Trophoblast cell (in vitro differentiated cells and primary cell): ENCODE measurements at regions not wholly inside any gene's neighbourhood (a gene's known extent, or its start where the extent isn't known, plus 50 kb on each side); places are given as distances from the start of the nearest gene placed in this dataset.

Experiments used
- DNase-seq, 2 donors: peaks; one replicate each; pipeline ENCODE4 v3.0.0-alpha.2; 2016
- H2AFZ ChIP-seq: 2 replicates; pipeline ENCODE4 v1.6.1; 2013; ENCODE audit warnings: low read length, moderate library complexity, mild to moderate bottlenecking; ENCODE audit not compliant: insufficient read depth, poor library complexity
- H2AK5ac ChIP-seq: 2 replicates; pipeline ENCODE4 v1.6.1; 2013; ENCODE audit warnings: mild to moderate bottlenecking, low read length
- H2BK120ac ChIP-seq: 2 replicates; pipeline ENCODE4 v1.6.1; 2013; ENCODE audit warnings: low read length, mild to moderate bottlenecking, moderate library complexity; ENCODE audit not compliant: insufficient read depth, poor library complexity
- H2BK12ac ChIP-seq: 2 replicates; pipeline ENCODE4 v1.6.1; 2013; ENCODE audit warnings: mild to moderate bottlenecking, low read length, moderate library complexity
- H2BK5ac ChIP-seq: 2 replicates; pipeline ENCODE4 v1.6.1; 2013; ENCODE audit warnings: low read length, low read depth, moderate library complexity, mild to moderate bottlenecking; ENCODE audit not compliant: poor library complexity
- H3K14ac ChIP-seq: 2 replicates; pipeline ENCODE4 v1.6.1; 2013; ENCODE audit warnings: mild to moderate bottlenecking, low read length
- H3K18ac ChIP-seq: 2 replicates; pipeline ENCODE4 v1.6.1; 2013; ENCODE audit warnings: mild to moderate bottlenecking, low read length
- H3K23ac ChIP-seq: 2 replicates; pipeline ENCODE4 v1.6.1; 2013; ENCODE audit warnings: low read length
- H3K27ac ChIP-seq: 2 replicates; pipeline ENCODE4 v1.5.1; 2013; ENCODE audit warnings: low read depth, mild to moderate bottlenecking, inconsistent platforms, low read length, moderate library complexity
- H3K27me3 ChIP-seq: 2 replicates; pipeline ENCODE4 v1.6.1; 2013; ENCODE audit warnings: inconsistent platforms, mild to moderate bottlenecking, low read length, moderate library complexity; ENCODE audit not compliant: insufficient read depth
- H3K36me3 ChIP-seq, 2 experiments: 1 replicate in 1 of 2; 2 replicates in 1 of 2; pipeline ENCODE4 v1.6.1; 2013; ENCODE audit warnings: low read length in 2 of 2, mild to moderate bottlenecking in 2 of 2, moderate library complexity in 1 of 2; ENCODE audit not compliant: insufficient read depth in 2 of 2, control insufficient read depth in 1 of 2
- H3K4ac ChIP-seq: 2 replicates; pipeline ENCODE4 v1.6.1; 2013; ENCODE audit warnings: low read depth, mild to moderate bottlenecking, low read length, moderate library complexity
- H3K4me1 ChIP-seq, 2 experiments: 1 replicate in 1 of 2; 2 replicates in 1 of 2; pipeline ENCODE4 v1.6.1; 2013; ENCODE audit warnings: low read length in 2 of 2, mild to moderate bottlenecking in 2 of 2, moderate library complexity in 1 of 2; ENCODE audit not compliant: insufficient read depth in 2 of 2, control insufficient read depth in 1 of 2
- H3K4me2 ChIP-seq: 2 replicates; pipeline ENCODE4 v1.6.1; 2013; ENCODE audit warnings: inconsistent platforms, mild to moderate bottlenecking, low read length, moderate library complexity
- H3K4me3 ChIP-seq: 2 replicates; pipeline ENCODE4 v1.5.1; 2013; ENCODE audit warnings: mild to moderate bottlenecking, low read depth, low read length, inconsistent platforms
- H3K79me1 ChIP-seq: one replicate; pipeline ENCODE4 v1.6.1; 2013; ENCODE audit warnings: low read length
- H3K79me2 ChIP-seq: 2 replicates; pipeline ENCODE4 v1.6.1; 2013; ENCODE audit warnings: low read length, mild to moderate bottlenecking; ENCODE audit not compliant: control insufficient read depth, insufficient read depth, poor library complexity
- H3K9ac ChIP-seq: 2 replicates; pipeline ENCODE4 v1.6.1; 2013; ENCODE audit warnings: mild to moderate bottlenecking, low read length
- H3K9me3 ChIP-seq: 2 replicates; pipeline ENCODE4 v1.6.1; 2013; ENCODE audit warnings: low read depth, mild to moderate bottlenecking, control low read depth, inconsistent platforms, low read length; ENCODE audit not compliant: insufficient read depth
- H4K12ac ChIP-seq: 2 replicates; pipeline ENCODE4 v1.6.1; 2013; ENCODE audit warnings: low read depth, mild to moderate bottlenecking, low read length, moderate library complexity
- H4K8ac ChIP-seq: 2 replicates; pipeline ENCODE4 v1.6.1; 2013; ENCODE audit warnings: low read depth, mild to moderate bottlenecking, low read length, moderate library complexity
- H4K91ac ChIP-seq: one replicate; pipeline ENCODE4 v1.6.1; 2013; ENCODE audit warnings: low read depth, mild to moderate bottlenecking, low read length, moderate library complexity
- WGBS: extraction: QIAGEN DNeasy Blood & Tissue Kit; methylation state at CpG from one replicate; pipeline ENCODE4 v1.1.7; 2013; ENCODE audit warnings: missing lambda C conversion rate; ENCODE audit not compliant: insufficient read length, insufficient coverage; ENCODE audit errors: extremely low coverage; 5-methylcytosine and 5-hydroxymethylcytosine counted together

- Histone ChIP-seq H3K4me1 (no peaks in the 10 kb centered on the region), H2BK5ac (no peak overlapping the region), H4K91ac (no peak overlapping the region), H4K8ac (no peak overlapping the region), H2AFZ (no peak overlapping the region), H3K4me3 (no peak overlapping the region), H3K27ac (no peak overlapping the region), H2BK120ac (no peak overlapping the region), H3K18ac (no peak overlapping the region), H3K9ac (no peak overlapping the region), H3K4me2 (no peak overlapping the region), H3K14ac (no peak overlapping the region), H3K79me1 (no peaks in the 10 kb centered on the region), H3K23ac (no peak overlapping the region), H3K27me3 (no peaks in the 10 kb centered on the region), H3K36me3 (no peaks in the 10 kb centered on the region), H3K79me2 (no peaks in the 10 kb centered on the region), H2AK5ac (no peak overlapping the region), H3K9me3 (no peaks in the 10 kb centered on the region), H2BK12ac (no peak overlapping the region), H3K4ac (no peak overlapping the region), H4K12ac (no peak overlapping the region)
- DNase-seq = no peak
- WGBS = no CpG with 5 or more reads among the region's 2 CpGs
Observed at GRCh38 chr5:89267788-89268187, 384.8 kb upstream of the MEF2C start.

- H3K4me2 ChIP-seq = no peak overlapping the region
- peak in 1 of 2 donors; percentile 7 for DNase-seq
- WGBS = no CpG with 5 or more reads among the region's 5 CpGs
Observed at GRCh38 chr5:89265511-89266179, 382.7 kb upstream of the MEF2C start.

GRCh38 chr5:89263846-89264245 is 380.9 kb upstream of the MEF2C start:
- Histone ChIP-seq H3K4me3 (no peak overlapping the region), H3K14ac (no peak overlapping the region), H2BK120ac (no peak overlapping the region), H3K27ac (no peak overlapping the region), H2AFZ (no peak overlapping the region), H3K4me2 (no peak overlapping the region), H3K36me3 (no peaks in the 10 kb centered on the region), H3K4ac (no peak overlapping the region), H3K79me1 (no peaks in the 10 kb centered on the region), H3K4me1 (no peaks in the 10 kb centered on the region), H2AK5ac (no peak overlapping the region), H3K27me3 (no peaks in the 10 kb centered on the region), H4K12ac (no peak overlapping the region), H4K8ac (no peak overlapping the region), H3K79me2 (no peaks in the 10 kb centered on the region), H3K23ac (no peak overlapping the region), H3K9ac (no peak overlapping the region), H2BK5ac (no peak overlapping the region), H2BK12ac (no peak overlapping the region), H3K18ac (no peak overlapping the region), H3K9me3 (no peaks in the 10 kb centered on the region), H4K91ac (no peak overlapping the region)
- WGBS = no CpG with 5 or more reads among the region's 1 CpG
- peak in 1 of 2 donors; percentile 3 for DNase-seq

More at GRCh38 chr5:89265511-89266179, 382.7 kb upstream of the MEF2C start:
- H3K27me3 ChIP-seq = no peaks in the 10 kb centered on the region
- H3K23ac ChIP-seq = no peak overlapping the region
- H3K4me3 ChIP-seq = no peak overlapping the region
- no peak overlapping the region for H3K27ac ChIP-seq
- no peaks in the 10 kb centered on the region for H3K36me3 ChIP-seq
- no peak overlapping the region for H2BK12ac ChIP-seq
- no peak overlapping the region for H2BK120ac ChIP-seq
- no peak overlapping the region for H3K18ac ChIP-seq
- no peak overlapping the region for H4K12ac ChIP-seq
- no peaks in the 10 kb centered on the region for H3K79me2 ChIP-seq
- no peak overlapping the region for H2AK5ac ChIP-seq
- no peak overlapping the region for H4K8ac ChIP-seq
- H3K79me1 ChIP-seq = no peaks in the 10 kb centered on the region
- no peak overlapping the region for H3K4ac ChIP-seq
- H3K9me3 ChIP-seq = no peaks in the 10 kb centered on the region
- H3K9ac ChIP-seq = no peak overlapping the region
- no peak overlapping the region for H2BK5ac ChIP-seq
- H3K4me1 ChIP-seq = no peaks in the 10 kb centered on the region
- no peak overlapping the region for H2AFZ ChIP-seq
- H4K91ac ChIP-seq = no peak overlapping the region
- H3K14ac ChIP-seq = no peak overlapping the region

DNA sequence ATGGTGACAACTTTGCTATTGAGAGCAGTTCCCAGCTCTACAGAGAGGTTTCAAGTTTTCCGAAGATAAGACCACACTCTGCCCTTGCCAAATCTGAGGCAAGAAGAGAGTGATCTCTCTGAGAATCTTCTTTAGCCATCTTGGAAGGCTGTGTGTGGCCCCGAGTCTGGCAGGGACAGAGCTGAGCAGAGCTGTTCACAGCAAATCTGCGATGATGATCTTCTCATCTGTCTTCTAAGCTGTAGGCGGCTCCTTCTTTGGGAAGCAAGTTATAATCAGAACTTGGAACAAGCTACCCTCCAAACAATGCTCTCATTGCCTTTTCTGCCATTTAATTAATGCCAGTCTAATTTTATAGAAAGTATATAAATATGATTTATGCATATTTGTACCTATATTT is 379.0 kb upstream of the MEF2C start:
- H4K12ac ChIP-seq = no peak overlapping the region
- H3K9me3 ChIP-seq = no peaks in the 10 kb centered on the region
- no peak overlapping the region for H4K91ac ChIP-seq
- H2BK5ac ChIP-seq = no peak overlapping the region
- no peak overlapping the region for H3K4ac ChIP-seq
- no peaks in the 10 kb centered on the region for H3K79me2 ChIP-seq
- H3K18ac ChIP-seq = no peak overlapping the region
- H2AFZ ChIP-seq = no peak overlapping the region
- no peak for DNase-seq
- H2BK12ac ChIP-seq = no peak overlapping the region
- H3K14ac ChIP-seq = no peak overlapping the region
- no peak overlapping the region for H2AK5ac ChIP-seq
- H3K79me1 ChIP-seq = no peaks in the 10 kb centered on the region
- H3K27me3 ChIP-seq = no peaks in the 10 kb centered on the region
- H3K4me2 ChIP-seq = no peak overlapping the region
- H3K36me3 ChIP-seq = no peaks in the 10 kb centered on the region
- H3K4me1 ChIP-seq = no peaks in the 10 kb centered on the region
- no peak overlapping the region for H2BK120ac ChIP-seq
- H3K27ac ChIP-seq = no peak overlapping the region
- H3K9ac ChIP-seq = no peak overlapping the region
- no peak overlapping the region for H4K8ac ChIP-seq
- no peak overlapping the region for H3K23ac ChIP-seq
- WGBS = no CpG with 5 or more reads among the region's 4 CpGs
- no peak overlapping the region for H3K4me3 ChIP-seq
